Calu3 (cell line): ENCODE measurements at regions not wholly inside any gene's neighbourhood (a gene's known extent, or its start where the extent isn't known, plus 50 kb on each side); places are given as distances from the start of the nearest gene placed in this dataset.

Source experiments
- BruUV-seq: library from RNA; stranded (reverse); fragments of 400-500 nt; replicated peaks from 2 replicates; lab custom pipeline; 2021; lab: Mats Ljungman, UMichigan
- CTCF ChIA-PET: fragments of 300-600 bp; sonication (Branson Sonifier 250); formaldehyde crosslinking; loops from one replicate; lab custom pipeline; 2022; ENCODE audit warnings: antibody characterized with exemption; lab: Charles Lee
- DNase-seq: peaks from one replicate; pipeline ENCODE4 v3.0.0; 2022
- H3K27ac Mint-ChIP-seq: one replicate; pipeline ENCODE4 v1.8.0; 2022; ENCODE audit warnings: mixed read lengths; ENCODE audit not compliant: unreplicated experiment
- H3K27me3 Mint-ChIP-seq: one replicate; pipeline ENCODE4 v1.8.0; 2022; ENCODE audit warnings: mixed read lengths; ENCODE audit not compliant: unreplicated experiment
- H3K36me3 Mint-ChIP-seq: one replicate; pipeline ENCODE4 v1.8.0; 2022; ENCODE audit warnings: mild to moderate bottlenecking, moderate library complexity, mixed read lengths; ENCODE audit not compliant: insufficient read depth, unreplicated experiment
- H3K4me1 Mint-ChIP-seq: one replicate; pipeline ENCODE4 v1.8.0; 2022; ENCODE audit warnings: mild to moderate bottlenecking, low read depth, mixed read lengths; ENCODE audit not compliant: unreplicated experiment
- H3K4me3 Mint-ChIP-seq: one replicate; pipeline ENCODE4 v1.8.0; 2022; ENCODE audit warnings: mild to moderate bottlenecking, low read depth, moderate library complexity, mixed read lengths; ENCODE audit not compliant: unreplicated experiment
- H3K9me3 Mint-ChIP-seq: one replicate; pipeline ENCODE4 v1.8.0; 2022; ENCODE audit warnings: low read depth, mixed read lengths; ENCODE audit not compliant: unreplicated experiment
- CTCF ChIP-seq: fragments of 200-600 bp; IDR thresholded peaks from one replicate; pipeline ENCODE4 v1.8.0; 2022; ENCODE audit warnings: antibody characterized with exemption; ENCODE audit not compliant: unreplicated experiment
- intact Hi-C: fragments of 100-400 bp; cut with micrococcal nuclease; formaldehyde crosslinking; loops from one replicate; pipeline ENCODE4 v1.10.0; 2022; ENCODE audit not compliant: unreplicated experiment

GRCh38 chr4:111952688-111953087, 192.6 kb upstream of the FAM241A start:
- no peak for TF ChIP-seq CTCF
- CTCF ChIA-PET: no interaction called here
- Mint-ChIP-seq H3K36me3 (no peaks in the 10 kb centered on the region), H3K27ac (no peak overlapping the region), H3K4me1 (no peaks in the 10 kb centered on the region), H3K4me3 (no peak overlapping the region), H3K27me3 (no peaks in the 10 kb centered on the region), H3K9me3 (no peaks in the 10 kb centered on the region)
- no peak for DNase-seq
- no TSS peak for BruUV-seq
- intact Hi-C loops: no loop called here

DNA sequence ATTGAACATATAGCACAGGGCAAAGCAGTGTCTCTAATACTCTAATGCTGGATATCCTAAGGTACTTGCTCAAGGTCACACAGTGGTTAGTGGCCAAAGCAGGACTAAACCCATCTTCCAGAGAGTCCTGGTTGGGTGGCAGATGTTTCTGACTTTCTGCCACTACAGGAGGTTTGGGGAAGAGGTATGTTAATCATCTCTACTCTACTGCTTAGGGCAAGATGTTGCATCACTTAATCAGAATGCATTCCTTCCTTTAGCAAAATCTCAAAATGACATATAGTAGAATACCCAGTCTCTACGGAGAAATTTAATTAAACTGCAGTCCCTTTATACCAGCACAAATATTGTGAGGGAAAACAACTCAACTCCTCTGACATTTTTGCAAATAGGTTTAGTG, 190.7 kb upstream of the FAM241A start:
- no TSS peak for BruUV-seq
- H3K4me1 Mint-ChIP-seq: no peaks in the 10 kb centered on the region
- no peak for TF ChIP-seq CTCF
- intact Hi-C loops: no loop called here
- no peaks in the 10 kb centered on the region for H3K9me3 Mint-ChIP-seq
- CTCF ChIA-PET: no interaction called here
- H3K4me3 Mint-ChIP-seq: no peak overlapping the region
- H3K27ac Mint-ChIP-seq: no peak overlapping the region
- H3K36me3 Mint-ChIP-seq: no peaks in the 10 kb centered on the region
- no peak for DNase-seq
- no peaks in the 10 kb centered on the region for H3K27me3 Mint-ChIP-seq

GRCh38 chr4:111955001-111955400, 190.3 kb upstream of the FAM241A start:
- CTCF ChIA-PET: no interaction called here
- intact Hi-C loops: no loop called here
- H3K4me3 Mint-ChIP-seq: no peak overlapping the region
- no peak overlapping the region for H3K27ac Mint-ChIP-seq
- H3K9me3 Mint-ChIP-seq: no peaks in the 10 kb centered on the region
- H3K27me3 Mint-ChIP-seq: no peaks in the 10 kb centered on the region
- BruUV-seq: no TSS peak
- TF ChIP-seq CTCF: no peak
- no peak for DNase-seq
- no peaks in the 10 kb centered on the region for H3K36me3 Mint-ChIP-seq
- H3K4me1 Mint-ChIP-seq: no peaks in the 10 kb centered on the region

DNA sequence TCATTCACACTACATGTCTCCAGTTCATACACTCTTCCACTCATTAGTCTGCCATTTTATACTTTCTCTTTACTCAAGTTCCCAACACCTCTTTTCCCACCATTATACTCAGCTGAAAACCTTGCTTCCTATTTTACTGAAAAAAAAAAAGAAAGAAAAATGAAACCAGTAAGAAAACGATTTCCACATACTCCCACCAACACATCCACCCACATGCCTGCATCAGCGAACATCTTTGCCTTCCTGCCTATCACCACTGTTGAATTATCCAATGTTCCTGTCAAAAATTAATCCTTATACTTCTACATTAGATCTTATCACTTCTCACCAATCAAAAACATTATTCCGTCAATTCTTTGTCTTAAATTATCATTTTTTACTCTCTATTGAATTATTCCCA, 188.1 kb upstream of the FAM241A start:
- CTCF ChIA-PET: no interaction called here
- TF ChIP-seq CTCF: no peak
- no TSS peak for BruUV-seq

More for the DNA sequence above, 188.1 kb upstream of the FAM241A start:
- no peaks in the 10 kb centered on the region for H3K27me3 Mint-ChIP-seq
- no peaks in the 10 kb centered on the region for H3K4me1 Mint-ChIP-seq
- H3K36me3 Mint-ChIP-seq: no peaks in the 10 kb centered on the region
- DNase-seq: no peak
- H3K4me3 Mint-ChIP-seq: no peak overlapping the region
- intact Hi-C loops: no loop called here
- H3K27ac Mint-ChIP-seq: no peak overlapping the region
- no peaks in the 10 kb centered on the region for H3K9me3 Mint-ChIP-seq
